SK-MEL-5 (cell line): ENCODE measurements at regions not wholly inside any gene's neighbourhood (a gene's known extent, or its start where the extent isn't known, plus 50 kb on each side); places are given as distances from the start of the nearest gene placed in this dataset.
A peak's percentile ranks its signal among the peaks of the same experiment; 100 is the strongest.
"Not testable (repeated sequence)": the region's sequence is repeated elsewhere in the genome, so short reads cannot be mapped to it uniquely, and the experiment has no call there.

Experiments used
- DNase-seq: peaks from one replicate; pipeline ENCODE4 v3.0.0-alpha.2; 2016; ENCODE audit warnings: low read depth, low spot score
- in situ Hi-C: cut with HindIII; loops from 2 replicates; pipeline ENCODE4 v1.10.0; 2016; ENCODE audit warnings: low sequenced_read_pairs, high pct_unique_total_duplicates, low pct_unique_long_range_greater_than_20kb

DNA sequence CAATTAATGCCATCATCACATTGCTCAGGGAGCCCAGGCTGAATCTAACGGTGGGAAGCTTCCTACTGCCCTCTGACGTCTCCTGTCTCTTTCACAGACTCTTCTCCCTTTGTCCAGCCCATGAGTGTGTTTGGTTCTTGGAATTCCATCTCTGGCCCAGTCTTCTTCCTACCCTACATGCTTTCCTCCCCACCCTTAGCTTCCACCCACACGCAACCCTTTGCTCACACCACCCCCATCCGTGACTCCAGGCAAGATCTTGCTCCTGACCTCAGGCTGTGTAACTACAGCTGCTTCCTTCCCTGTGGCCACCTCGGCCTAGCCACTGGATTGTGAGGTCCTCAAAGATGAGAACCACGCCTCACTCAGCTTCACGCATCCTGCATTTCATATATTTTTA, 72.3 kb upstream of the THBS1 start:
- in situ Hi-C loops, result no loop called here
- DNase-seq, result no peak

DNA sequence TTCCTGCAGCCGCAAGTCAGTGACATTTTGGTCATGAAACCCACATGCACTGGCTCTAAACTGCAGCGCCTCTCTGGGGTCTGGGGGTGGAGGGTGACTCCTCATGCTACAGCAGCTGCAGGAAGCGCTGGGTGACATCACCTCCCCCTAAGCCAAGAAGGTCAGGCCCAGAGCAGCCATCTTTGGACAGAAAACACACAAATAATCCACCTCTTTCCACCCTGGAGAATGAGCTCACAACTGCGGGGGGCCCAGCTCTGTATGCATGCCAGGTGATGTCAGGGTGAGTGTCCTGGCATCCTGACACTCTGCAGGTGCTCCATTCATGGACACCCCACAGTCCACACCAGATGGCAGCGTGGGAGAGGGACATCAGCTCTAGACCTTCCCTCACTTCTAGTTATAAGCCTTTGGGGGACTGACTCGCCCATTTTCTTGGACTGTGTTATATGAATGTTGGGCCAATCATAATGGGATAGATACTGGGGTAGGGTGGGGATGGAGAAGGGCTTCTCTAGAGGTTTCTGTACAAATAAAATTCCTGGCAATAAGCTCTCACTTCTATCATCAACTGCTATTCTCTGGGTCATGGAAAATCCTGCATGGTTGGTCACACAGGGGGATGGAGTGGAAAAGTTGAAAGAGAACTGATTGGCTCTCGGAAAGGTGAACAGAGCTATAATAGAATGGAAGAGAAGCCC, 70.7 kb upstream of the THBS1 start:
- in situ Hi-C loops, result no loop called here
- no peak for DNase-seq

DNA sequence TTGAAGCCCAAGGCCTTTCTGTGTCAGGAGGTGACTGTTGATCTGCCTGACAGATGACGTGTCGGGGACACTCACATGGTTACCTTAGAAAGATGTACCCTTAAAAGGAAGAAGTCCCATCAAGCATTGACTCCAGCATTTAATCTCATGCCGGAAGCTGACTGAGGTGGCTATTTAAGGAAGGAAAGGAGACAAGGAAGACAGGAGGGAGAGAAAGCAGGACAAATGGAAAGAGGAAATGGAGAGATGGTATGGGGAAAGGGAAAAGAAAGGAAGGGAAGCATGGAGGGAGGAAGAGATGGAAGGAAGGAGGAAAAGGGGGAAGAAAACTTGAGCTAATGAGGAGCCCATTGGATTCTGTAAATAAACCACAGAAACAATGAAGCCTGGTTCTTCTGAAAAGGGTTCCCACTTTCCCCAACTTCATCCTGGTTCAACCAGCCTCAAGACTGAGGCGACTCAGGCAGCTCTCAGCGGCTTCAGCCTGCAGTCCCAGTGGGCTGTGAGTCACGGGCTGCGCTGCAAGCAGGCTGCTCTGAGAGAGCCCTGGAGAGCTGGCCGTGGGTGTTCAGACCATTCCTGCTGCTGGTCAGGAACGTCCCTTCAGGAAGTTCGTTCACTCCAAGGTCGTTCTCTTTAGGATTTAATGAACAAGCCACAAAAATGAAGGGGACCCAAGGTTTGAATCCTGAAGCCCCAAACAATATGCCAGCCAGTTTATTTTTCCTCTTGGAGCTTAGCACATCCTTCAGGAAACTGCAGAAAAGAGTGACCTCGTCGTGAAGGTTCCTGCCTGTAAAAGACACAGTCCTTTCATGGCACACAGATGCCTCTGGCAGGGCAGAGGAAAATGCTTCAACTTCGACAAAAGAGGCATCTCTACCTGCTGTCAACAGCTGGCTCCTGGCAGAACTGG, 69.6 kb upstream of the THBS1 start:
- in situ Hi-C loops, result no loop called here
- peak; percentile 3 for DNase-seq

DNA sequence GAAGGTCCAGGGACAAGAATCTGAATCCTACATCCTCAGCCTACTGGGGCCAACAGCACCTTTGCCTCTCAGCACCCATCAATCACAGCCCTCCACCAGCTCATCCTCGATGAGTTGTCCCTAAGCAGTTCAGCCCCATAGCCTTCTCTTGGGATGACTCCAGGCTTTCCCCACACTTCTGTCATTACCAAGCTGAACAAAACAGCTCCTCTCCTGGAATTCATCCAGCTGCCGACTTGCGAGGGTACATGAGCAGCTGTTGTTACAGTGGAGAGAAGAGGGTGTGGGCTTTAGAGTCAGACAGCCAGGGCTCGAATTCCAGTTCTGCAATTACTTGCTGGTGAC, 69.0 kb upstream of the THBS1 start:
- DNase-seq, result no peak
- in situ Hi-C loops, result no loop called here

DNA sequence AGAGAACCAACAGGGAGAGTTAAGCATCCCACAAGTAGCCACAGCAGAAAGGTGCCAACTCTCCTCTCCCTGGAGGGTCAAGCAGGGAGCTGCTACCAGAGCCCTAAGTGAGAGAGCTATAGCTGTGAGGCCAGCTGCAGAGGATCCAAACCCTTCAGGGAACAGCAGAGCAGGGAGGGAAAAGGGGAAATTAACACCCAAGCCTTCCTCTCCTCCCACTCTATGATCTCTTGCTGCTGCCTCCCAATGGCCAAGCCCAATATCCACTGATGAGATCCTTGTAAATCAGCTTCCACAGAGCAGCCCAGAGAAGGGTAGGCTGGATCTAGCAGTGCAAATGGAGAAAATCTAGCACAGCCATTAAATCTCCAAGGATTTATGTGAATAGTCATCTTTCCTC, 68.2 kb upstream of the THBS1 start:
- peak; percentile 6 for DNase-seq
- in situ Hi-C loops, result no loop called here

DNA sequence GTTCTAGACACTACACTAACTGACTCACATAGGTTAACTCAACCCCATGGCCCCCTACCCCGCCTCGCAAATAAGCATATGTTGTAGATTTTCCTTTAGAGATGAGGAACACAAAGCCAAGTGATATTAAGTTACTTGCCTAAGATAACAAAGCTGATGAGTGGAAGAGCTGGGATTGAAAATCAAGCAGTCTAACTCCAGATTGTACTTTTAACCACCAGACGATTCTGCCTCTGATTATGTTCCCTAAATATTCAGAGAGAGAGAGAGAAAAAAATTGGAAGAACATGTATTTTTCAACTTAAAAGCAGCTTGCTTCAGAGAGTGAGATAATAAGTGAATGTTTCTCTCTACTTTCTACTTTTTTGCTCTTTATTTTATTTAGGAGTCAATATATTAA, 66.9 kb upstream of the THBS1 start:
- in situ Hi-C loops, result no loop called here
- no peak for DNase-seq

DNA sequence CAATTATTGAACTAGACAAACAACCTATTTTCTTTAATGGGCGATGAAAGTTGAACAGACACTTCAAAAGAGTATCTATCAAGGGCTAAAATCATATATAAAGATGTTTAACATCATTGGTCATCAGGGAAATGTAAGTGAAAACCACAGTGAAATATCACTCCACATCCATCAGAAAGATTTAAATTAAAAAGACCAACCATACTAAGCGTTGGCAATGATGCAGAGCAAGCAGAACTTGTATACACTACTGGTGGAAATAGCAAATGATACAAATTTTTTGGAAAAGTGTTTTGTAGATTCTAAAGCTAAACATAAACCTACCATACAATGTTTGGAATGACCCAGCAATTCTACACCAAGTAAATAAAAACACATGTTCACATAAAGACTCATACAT, 65.9 kb upstream of the THBS1 start:
- in situ Hi-C loops, result no loop called here

DNA sequence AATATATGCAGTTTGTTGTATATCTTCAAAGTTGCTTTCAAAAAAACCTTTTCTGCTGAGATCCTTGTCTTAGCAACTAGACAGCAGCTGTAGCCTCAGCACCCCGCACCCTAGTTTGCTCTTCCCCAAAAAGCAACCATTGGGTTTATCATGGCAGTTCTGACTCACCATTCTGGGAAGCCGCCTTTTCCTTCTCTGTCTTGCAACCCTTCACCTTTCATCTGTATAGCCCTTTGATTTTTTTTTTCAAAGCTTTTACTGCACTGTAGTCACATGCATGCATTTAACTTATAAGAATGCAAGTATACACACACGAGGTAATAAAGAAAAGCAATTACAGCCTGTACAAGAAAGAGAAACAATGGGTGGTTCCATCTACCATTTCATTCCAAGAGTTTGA, 65.1 kb upstream of the THBS1 start:
- no peak for DNase-seq
- in situ Hi-C loops, result no loop called here

More for the DNA sequence above, 65.9 kb upstream of the THBS1 start:
- no peak for DNase-seq

DNA sequence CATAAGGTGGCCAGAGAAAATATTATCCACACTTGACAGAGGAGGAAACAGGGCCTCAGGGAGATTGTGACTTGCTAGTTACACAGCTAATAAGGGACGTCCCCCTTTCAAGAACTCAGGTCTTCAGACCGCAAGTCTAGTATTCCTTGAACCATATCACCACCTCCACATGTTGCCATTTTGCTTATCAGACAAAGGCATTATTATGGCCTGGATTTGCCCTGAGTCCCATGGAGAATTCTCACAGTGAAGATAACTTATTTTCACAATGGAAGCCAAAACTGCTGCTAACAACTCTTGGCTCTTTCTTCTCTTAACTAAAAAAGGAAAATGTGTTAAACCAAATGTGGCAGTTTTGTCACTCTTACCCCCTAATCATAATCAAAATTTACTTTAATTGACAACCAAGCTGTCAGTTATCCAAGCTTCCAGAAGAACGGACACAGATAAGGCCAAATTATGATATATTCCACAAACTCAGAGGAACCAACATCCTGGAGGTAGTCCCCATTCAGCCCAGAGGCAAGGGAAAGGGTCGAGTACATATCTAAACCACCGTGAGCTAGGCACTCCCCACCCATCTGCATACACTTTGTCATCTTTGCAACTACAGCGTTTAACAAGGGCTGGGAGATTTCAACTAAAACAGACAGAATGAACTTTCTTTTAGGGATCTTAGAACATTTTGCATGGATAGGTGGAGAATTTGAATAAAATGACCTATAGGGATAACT, 63.6 kb upstream of the THBS1 start:
- in situ Hi-C loops, result no loop called here
- no peak for DNase-seq

DNA sequence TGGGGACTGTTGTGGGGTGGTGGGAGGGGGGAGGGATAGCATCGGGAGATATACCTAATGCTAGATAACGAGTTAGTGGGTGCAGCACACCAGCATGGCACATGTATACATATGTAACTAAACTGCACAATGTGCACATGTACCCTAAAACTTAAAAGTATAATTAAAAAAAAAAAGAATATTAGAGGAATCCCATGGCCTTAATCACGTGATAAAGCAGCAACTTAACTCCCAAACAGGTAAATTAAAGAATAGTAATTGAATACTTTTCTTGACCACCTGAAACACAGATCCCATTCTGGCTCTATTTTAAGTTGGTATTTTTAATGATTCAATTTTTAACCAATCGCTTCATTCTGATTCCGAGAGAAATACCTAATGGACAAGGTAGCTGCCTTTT, 56.9 kb upstream of the THBS1 start:
- in situ Hi-C loops, DNase-seq: not testable (repeated sequence)

DNA sequence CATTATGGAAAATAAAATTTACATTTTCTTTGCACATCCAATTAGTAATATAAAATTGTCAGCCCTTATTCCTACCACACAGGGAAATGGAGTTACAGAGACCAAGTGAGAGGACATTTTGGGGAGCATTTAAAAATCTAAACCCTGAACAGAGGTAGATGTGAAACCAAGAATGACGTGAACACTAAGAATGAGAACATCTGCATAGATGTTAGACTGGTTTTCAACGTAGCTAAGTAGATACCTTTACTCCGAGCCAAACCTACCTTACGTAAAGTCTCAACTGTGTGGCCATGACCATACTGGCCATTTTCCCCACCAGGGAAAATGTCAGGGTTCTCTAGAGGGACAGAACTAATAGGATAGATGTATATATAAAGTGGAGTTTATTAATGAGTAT, 51.4 kb upstream of the THBS1 start:
- in situ Hi-C loops, result no loop called here
- no peak for DNase-seq

DNA sequence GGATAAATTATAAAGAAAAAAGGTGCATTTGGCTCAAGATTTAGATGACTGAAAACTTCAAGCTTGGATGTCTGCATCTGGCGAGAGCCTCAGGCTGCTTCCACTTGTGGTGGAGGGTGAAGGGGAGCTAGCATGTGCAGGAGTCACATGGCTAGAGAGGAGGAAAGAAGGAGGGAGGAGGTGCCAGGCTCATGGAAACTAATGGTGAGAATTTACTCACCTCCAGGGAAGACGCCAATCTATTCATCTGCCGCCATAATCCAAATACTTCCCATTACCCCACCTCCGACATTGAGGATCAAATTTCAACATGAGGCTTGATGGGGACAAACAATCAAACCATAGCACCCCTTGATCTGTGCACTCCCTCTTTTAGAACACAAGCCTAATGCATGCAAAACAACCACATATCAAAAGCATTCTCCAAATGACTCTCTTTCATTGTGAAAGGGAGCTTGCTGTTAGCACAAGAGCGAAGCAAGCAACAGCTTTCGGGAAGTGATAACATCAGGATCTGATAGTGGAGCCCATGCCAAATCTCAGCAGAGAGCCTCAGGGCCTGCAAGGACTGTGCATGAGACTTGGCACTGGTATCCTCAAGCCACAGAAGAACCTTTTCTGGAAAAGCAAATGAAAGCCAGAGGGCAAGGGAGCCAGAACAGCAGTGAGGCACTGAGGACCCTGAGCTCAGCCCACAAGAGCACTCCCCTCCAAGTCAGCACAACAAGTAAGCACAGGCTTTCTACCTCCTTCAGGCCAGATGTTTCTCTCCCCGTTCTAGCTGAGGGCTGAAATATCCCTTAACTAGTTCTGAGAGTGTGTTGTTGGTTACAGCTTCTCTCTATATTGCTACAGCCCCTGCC, 50.2 kb upstream of the THBS1 start:
- DNase-seq, result no peak
- in situ Hi-C loops, result no loop called here
